HG02870 (cell line): ENCODE measurements at regions not wholly inside any gene's neighbourhood (a gene's known extent, or its start where the extent isn't known, plus 50 kb on each side); places are given as distances from the start of the nearest gene placed in this dataset.

Experiments used
- ATAC-seq: cut with Tn5 transposase; IDR thresholded peaks from one replicate; pipeline ENCODE4 v1.9.1; 2021; ENCODE audit warnings: mild to moderate bottlenecking, moderate library complexity; ENCODE audit not compliant: unreplicated experiment

DNA sequence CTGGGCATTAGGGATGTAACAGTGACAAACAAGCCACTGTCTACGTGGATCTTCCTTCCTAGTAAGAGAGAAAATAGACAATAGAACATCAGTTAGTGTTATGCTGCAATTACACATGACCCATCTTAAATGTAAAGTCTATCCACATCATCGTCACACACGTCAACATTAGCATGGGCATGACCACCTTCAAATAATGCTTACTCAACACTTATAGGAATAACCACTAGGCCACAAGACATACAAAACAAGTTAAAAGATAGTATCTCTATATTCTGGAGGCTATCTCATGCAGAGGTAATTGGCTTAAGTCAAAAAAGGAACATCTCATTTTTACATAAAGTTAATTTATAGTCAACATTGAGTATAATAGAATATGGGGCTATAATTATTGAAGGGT lies 156.5 kb downstream of the MOXD1 start:
- no peak for ATAC-seq

DNA sequence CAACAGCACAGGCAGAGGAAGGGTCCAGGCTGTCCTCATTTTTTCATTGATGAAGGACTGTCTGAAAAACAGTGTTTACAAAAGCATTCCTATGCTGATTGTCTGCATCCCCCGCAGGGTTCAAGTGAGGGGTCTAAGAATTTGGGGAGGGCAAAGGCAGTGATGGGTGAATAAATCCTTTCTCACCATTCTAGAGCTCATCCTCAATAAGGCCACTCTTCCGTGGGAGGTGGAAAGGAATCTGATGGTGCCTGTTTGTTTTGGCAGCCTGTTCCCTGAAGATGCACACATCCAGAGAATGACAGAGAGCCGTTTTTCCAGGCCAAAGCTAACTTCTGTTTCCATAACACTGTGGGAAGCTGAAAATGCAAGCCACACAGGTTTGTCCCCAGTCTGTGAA lies 164.5 kb downstream of the MOXD1 start:
- ATAC-seq, result no peak

DNA sequence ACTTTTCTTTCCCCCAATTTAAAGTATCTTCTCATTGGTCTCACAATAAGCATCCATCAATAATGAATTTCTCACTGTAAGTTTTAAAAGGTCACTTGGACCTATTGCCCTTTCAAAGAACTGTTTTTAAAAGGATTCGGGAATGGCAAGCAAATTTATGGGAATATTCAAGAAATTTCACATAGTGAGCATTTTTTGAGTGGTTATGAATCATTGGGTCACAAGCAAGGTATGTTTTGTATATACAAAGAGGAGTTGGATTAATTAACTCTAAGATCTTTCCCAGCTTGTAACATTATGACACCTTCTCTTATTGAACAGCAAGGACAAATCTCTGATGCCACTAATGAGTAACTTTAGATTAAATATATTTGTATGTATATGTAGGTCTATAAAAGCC lies 165.0 kb downstream of the MOXD1 start:
- no peak for ATAC-seq

DNA sequence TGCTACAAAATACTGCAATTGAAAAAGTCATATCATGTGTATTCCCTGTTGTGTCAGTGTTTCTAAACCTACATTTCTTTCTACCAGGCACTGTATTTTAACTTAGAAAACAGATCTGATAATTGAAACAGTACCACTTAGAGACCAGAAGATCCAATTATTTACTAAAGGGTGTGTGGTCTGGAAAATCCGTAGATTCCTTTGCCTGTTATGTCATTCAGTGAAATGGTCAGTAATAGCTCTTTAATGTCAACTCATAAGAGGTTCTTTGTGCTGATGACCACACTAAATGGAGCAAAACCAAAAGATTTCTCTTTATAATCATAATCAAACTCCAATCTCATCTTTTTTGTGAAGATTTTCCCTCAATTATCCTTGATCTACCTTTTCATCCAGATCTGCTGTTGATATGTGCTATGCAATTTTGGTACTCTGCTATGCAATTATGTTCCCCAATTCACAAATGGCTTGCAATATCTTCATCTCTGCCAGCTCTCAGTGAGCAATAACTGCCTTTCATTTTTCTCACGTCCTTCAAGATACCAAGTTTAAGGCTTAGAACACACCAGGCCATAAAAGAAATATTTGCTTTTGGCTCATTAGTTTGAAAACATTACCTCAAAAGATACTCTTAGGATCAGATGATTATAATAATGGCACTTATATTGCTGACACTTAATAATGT lies 165.5 kb downstream of the MOXD1 start:
- ATAC-seq, result no peak

DNA sequence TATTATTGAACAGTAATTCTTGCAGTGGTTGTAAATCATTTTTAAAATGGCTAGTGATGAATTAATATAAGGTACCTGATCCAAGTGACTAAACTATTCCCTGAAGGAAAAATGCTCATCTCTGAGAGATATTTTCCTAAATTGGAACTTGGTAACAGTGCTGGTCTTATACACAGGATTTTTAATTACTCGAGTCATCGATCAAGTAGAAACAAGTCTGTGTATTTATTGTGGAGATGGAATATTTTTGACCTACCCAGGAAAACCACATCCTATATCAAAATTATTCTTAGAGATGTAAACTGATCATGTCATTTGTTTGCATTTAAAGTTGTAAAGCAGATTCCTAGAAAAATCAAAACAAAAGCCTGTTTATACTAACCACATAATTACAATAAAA lies 166.9 kb downstream of the MOXD1 start:
- no peak for ATAC-seq

DNA sequence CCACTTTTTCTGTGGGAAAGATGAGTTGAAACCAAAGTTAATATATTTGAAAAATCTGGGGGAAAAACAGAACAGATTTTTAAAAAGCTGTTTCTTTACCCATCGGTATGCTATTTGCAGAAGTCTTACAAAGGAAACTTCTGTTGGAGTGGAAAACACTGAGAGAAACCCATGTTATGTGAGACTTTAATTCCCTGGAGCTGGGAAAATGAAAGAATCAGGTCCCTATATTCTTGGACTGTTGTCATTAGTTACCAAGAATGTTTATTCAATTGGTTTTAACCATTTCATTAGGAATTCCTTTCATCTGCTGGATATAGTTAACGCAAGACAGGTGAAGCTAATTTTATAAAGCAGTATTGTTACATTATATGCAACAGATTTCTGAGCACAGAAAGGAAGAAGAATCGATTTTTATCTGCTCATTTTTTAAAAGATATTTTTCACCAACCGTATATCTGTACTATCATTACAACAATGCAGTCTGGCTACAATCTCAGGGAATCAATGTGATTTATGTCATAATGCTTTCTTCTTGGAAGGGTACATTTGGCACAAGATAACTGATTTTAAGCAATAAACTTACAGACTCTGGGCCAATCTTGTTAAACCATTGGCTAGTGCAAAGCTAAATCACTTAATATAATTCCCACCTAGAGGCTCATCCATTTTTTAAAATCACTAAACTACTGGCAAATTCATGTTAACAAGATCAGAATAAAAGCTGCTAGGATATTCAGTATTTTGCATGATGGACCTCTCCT lies 170.0 kb downstream of the MOXD1 start:
- no peak for ATAC-seq

DNA sequence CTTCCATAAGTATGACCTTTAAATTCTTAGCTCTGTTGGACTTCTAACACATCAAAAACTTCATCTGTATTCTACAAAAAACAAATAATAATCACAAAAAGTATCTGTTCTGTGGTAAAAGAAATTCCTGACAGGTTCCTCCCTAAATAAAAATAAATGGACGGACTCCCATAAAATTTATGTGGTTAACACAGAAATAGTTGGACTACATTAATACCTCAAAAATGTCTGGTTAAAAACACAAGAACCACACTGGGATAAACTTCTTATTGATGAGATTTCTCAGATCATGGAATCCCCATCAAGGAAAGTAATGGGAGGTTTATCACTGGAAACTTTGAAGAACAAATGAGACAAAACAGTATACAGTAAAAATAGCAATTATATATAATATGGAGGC lies 172.4 kb downstream of the MOXD1 start:
- no peak for ATAC-seq

DNA sequence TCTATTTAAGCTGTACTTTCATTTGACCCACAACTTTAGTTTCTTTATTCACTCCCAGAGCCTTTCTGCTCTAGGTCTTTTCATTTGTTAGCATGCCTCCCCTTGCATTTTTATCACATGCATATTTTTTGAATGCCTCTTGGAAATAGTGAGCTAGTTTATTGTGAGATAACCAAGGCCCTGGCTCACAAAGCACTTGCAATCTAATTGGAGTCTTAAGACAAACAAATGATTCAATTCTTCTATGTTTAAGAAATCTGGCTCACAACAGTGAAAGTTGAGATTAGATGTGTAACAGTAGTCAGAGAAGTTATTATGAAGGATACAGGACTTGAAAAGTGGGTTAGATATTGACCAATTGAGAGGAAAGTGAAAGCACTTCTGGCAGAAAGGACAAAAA lies 173.4 kb downstream of the MOXD1 start:
- no peak for ATAC-seq

DNA sequence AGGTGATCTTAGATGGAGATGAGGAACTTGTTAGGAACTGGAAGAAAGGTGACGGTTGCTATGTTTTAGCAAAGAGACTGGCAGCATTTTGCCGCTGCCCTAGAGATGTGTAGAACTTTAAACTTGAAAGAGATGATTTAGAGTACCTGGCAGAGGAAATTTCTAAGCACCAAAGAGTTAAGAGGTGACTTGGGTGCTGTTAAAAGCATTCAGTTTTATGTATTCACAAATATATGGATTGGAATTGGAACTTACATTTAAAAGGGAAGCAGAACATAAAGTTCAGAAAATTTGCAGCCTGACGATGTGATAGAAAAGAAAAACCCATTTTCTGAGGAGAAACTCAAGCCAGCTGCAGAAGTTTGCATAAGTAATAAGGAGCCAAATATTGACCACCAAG lies 176.3 kb downstream of the MOXD1 start:
- no peak for ATAC-seq

DNA sequence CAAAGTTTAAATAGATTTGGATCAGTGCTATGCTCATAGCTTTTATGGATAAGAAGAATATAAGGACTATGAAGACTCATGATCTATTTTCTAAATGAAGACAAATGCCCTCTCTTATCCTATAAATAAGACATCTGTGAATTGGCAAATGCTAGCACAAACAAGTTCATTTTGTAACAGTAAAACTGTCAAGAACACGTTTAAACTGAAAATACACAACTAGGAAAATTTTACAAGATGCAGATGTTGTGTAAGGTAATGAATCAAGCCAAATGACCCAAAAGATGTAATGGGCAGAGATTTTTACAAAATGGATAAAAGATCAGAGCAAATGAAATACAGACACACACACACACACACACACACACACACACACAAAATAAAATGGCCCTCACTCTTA lies 180.5 kb downstream of the MOXD1 start:
- no peak for ATAC-seq

DNA sequence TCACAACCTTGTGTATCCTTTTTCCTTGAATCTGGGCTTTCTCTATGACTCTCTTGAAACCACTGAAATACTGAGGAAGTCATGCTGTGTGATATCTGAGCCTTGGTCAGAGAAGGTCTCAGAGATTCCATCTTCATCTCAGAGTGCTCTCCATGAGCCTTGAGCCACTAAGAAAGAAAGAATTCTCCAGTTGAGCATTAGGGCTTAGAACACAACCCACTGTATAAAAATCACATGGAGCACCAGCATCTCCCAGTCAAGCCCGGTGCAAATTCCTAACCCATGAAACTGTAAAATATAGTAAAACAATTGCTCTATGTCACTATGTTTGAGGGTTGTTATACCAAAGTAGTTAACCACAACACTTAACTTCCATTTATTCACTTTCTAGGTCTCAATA lies 181.4 kb downstream of the MOXD1 start:
- ATAC-seq, result no peak

DNA sequence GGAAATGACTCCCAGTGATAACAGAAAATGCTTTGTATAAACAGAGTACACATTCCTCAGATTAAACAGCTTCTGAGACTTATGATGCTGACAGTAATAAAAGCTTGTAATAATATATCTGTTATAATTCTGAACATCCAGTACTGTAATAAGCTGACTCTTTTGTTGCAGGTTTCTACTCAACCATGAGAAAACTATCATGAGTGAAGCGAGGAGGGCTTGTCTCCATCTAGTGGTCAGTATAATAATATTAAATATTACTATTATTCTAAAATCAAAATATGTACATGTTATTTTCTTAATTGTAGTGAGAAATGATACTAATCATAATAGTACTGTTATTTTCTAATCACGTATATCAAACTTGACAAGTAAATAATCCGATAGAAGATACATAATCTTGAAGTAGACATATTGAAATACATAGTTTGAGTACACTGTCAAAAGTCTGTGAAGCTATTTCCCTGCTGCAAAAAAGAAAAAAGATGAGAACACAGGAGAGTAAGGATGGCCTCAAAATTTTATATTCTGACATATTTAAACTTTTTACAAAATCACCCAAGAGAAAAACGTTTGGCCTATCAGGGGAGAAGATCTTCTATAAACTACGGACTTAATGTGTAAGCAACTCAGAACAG lies 183.1 kb downstream of the MOXD1 start:
- ATAC-seq, result peak; percentile 54

DNA sequence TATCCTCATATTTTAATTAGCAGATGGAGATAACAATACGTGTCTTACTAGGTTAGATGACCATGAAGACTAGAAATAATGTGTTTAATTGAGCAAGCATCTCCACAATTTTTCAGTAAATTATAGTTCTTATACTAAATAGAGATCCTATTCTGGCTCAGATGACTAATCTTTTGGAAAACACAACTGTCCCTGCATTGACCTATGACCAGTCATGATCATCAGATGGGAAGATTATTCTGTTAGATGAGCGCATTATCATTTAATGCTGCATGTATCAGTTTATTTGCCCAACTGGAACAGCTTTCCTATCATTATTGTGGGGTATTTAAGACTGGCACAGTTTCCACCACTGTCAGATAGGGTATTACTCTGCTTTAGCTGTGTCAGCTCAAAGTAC lies 185.5 kb downstream of the MOXD1 start:
- no peak for ATAC-seq

DNA sequence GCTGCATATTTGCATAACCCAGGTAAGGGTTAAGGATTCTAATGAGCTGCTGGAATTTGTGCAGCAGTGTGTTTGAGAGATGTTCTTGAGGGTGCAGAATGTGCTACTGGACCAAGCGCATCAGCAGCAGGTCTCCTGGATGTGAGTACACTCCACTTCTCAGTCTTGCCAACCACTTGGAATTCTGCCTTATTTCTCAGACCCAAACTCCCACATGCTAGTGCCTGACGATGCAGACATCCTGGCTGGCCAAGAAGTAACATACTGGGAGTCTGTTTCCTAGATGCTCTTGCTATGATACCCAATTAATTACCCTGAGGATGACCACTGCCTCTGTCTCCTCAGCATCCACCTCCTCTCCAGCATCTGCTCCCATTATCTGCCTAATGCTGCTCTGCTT lies 186.6 kb downstream of the MOXD1 start:
- no peak for ATAC-seq

DNA sequence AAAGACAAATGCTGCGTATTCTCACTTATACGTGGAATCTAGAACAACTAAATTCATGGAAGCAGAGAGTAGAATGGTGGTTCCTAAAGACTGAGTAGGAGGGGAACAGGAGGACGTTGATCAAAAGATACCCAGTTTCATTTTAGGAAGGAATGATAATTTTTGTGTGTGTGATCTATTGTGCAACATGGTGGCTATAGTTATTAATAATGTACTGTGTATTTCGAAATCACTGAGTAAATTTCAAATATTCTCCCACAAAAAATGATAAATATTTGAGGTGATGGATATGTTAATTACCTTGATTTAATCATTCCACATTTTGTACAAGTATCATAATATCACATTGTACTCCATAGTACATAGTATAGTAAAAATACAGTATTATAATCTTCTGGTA lies 187.5 kb downstream of the MOXD1 start:
- no peak for ATAC-seq

DNA sequence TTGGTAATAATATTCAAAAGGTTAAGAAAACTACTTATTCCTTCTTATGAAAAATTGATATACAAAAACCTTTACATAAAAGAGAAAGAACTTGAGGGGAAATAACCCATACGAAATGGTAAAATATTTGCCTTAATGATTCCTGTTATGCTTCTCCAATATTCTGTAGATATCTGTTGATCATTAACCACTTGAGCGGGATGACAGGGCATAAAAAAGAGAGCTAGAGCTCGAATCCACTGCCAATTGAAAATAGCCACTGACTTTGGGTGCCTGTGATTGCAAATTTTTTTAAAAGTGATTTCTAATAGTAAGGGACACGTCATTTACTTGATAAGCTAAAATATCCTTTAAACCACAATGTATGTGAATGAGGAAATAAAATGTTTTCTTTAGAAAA lies 188.1 kb downstream of the MOXD1 start:
- ATAC-seq, result no peak

DNA sequence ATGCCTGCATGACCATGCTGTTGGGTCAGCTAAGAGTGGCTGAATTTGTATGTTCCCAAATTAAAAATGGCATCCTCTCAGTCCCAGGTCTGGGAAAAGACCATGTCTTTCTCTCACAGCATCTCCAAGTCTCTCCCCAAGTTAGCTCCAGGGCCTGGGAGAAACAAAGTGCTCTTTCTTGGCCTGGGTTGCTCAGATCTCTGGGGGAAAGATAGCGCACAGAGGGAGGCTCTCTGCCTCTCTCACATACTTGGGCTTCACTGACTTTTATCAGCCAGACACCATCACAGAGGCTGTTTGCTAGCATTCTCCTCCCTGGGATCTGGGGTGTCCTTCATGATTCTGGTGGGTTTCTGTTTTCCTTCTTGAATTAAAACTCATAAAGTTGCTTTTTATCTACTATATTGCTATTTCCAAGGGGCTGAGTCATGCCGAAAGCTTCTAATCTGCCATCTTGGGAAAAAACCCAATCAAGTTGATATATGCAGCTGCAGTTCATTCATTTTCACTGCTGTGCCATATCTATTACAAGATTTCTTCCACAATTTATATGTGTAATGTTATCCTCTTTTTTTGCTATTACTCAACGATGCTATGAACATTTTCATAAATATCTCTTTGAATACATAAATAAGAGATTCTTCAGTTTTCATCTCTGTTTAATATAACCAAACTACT lies 190.2 kb downstream of the MOXD1 start:
- ATAC-seq, result no peak

DNA sequence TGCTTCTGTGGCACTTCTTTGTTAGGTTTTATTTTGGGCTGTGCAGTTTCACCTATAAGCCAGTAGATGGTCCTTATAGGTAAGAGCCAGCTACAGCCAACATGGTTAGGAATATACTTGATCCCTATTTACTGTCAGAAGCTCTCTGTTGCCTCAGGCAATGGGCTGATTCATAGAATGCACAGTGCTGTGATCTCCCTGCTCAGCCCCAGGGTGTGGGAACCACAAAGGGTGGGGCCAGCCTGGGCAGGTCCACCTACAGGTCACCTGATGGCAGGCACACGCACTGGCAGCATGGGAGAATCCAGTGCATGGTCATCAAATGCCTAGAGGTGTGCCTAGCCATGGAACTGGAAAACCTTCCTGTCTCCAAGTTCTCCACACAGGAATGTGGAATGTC lies 191.9 kb downstream of the MOXD1 start:
- ATAC-seq, result no peak

DNA sequence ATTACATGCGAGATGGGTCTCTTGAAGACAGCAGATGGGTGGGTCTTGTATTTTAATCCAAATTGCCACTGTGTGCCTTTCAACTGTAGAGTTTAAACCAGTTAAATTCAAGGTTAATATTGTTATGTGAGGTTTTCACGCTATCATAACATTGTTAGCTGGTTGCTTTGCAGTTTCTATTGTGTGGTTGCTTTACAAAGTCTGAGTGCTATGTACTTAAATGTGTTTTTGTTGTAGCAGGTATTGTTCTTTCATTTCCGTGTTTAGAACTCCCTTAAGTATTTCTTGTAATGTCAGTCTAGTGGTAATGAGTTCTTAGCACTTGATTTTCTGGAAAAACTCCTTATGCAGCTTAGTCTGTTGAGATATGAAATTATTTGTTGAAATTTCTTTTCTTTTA lies 193.3 kb downstream of the MOXD1 start:
- ATAC-seq, result no peak

DNA sequence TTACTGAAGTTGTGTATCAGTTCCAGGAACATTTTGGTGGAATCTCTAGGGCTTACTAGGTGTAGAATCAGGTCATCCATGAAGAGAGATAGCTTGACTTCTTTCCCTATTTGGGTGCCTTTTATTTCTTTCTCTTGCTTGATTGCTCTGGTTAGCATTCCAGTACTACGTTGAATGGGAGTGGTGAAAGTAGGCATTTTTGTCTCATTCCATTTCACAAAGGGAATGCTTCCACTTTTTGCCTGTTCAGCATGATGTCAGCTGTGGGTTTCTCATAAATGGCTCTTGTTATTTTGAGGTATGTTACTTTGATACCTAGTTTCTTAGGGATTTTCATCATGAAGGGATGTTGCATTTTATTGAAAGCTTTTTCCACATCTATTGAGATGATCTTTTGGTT lies 195.3 kb downstream of the MOXD1 start:
- ATAC-seq, result no peak

DNA sequence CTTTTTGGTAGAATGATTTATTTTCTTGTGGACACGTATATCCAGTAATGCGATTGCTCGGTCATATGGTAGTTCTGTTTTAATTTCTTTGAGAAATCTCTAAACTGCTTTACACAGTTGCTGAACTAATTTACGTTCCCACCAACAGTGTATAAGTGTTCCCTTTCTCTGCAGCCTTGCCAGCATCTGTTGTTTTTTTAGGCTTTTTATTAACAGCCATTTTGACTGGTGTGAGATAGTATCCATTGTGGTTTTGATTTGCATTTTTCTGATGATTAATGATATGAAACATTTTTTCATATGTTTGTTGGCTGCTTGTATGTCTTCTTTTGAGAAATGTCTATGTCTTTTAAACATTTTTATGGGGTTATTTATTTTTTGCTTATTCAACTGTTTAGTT lies 196.7 kb downstream of the MOXD1 start:
- no peak for ATAC-seq

DNA sequence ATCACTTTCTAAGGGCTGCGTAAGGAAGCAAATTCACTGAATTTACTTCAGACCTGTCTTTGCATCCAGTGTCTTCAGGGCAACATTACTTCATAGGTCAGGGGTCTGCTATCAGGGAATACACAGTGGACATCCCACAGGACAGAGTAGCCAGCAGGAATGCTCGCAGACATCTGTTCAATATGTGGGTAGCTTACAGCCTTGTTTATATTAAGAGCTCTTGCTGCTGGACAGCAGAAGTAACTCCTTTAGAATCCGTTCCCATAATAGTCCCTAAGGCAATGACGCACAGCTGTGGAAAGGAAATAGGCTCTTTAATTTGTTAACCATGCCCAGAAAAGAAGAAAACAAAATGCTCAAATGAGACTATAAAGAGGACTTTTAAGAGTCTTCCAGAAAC lies 198.7 kb downstream of the MOXD1 start:
- ATAC-seq, result no peak
